HFFc6 (cell line): ENCODE measurements at regions not wholly inside any gene's neighbourhood (a gene's known extent, or its start where the extent isn't known, plus 50 kb on each side); places are given as distances from the start of the nearest gene placed in this dataset.

ENCODE experiments used
- DNase-seq: peaks from one replicate; pipeline ENCODE4 v3.0.0-alpha.2; 2018
- H3K27ac Mint-ChIP-seq: 2 replicates; pipeline ENCODE4 v1.8.0; 2020; ENCODE audit warnings: mild to moderate bottlenecking, mixed read lengths
- H3K27me3 Mint-ChIP-seq: 2 replicates; pipeline ENCODE4 v1.8.0; 2021; ENCODE audit warnings: mild to moderate bottlenecking, moderate library complexity, mixed read lengths; ENCODE audit not compliant: insufficient read depth
- H3K36me3 Mint-ChIP-seq: 2 replicates; pipeline ENCODE4 v1.8.0; 2021; ENCODE audit warnings: low read depth, mixed read lengths
- H3K4me1 Mint-ChIP-seq: 2 replicates; pipeline ENCODE4 v1.8.0; 2020; ENCODE audit warnings: low read depth, mixed read lengths
- H3K4me3 Mint-ChIP-seq: 2 replicates; pipeline ENCODE4 v1.8.0; 2020; ENCODE audit warnings: mild to moderate bottlenecking, moderate library complexity, mixed read lengths
- H3K9me3 Mint-ChIP-seq: 2 replicates; pipeline ENCODE4 v1.8.0; 2020; ENCODE audit warnings: mild to moderate bottlenecking, mixed read lengths
- CTCF ChIP-seq: fragments of 200-600 bp; sonication (generic); IDR thresholded peaks from 2 replicates; pipeline ENCODE4 v1.5.0; 2021; ENCODE audit warnings: antibody characterized with exemption, mild to moderate bottlenecking

GRCh38 chr9:87071473-87071872 is 124.2 kb upstream of the GAS1 start:
- peaks cover 3% of the 10 kb centered on the region for H3K27me3 Mint-ChIP-seq
- H3K4me1 Mint-ChIP-seq = peaks cover 21% of the 10 kb centered on the region
- H3K9me3 Mint-ChIP-seq = no peaks in the 10 kb centered on the region
- no peak for DNase-seq
- no peak overlapping the region for H3K4me3 Mint-ChIP-seq
- TF ChIP-seq CTCF = no peak
- H3K27ac Mint-ChIP-seq = no peak overlapping the region
- no peaks in the 10 kb centered on the region for H3K36me3 Mint-ChIP-seq

- H3K36me3 Mint-ChIP-seq = no peaks in the 10 kb centered on the region
- no peak for DNase-seq
- H3K4me1 Mint-ChIP-seq = peaks cover 8% of the 10 kb centered on the region
- no peaks in the 10 kb centered on the region for H3K9me3 Mint-ChIP-seq
- no peak overlapping the region for H3K27ac Mint-ChIP-seq
- no peak for TF ChIP-seq CTCF
- no peak overlapping the region for H3K4me3 Mint-ChIP-seq
- H3K27me3 Mint-ChIP-seq = no peaks in the 10 kb centered on the region; the same call in 1 of the 2 replicates
These were observed 126.4 kb upstream of the GAS1 start for GRCh38 chr9:87073692-87074091.

- TF ChIP-seq CTCF = no peak
These were observed 128.2 kb upstream of the GAS1 start for GRCh38 chr9:87075537-87075936.

GRCh38 chr9:87076825-87077224 is 129.5 kb upstream of the GAS1 start:
- Mint-ChIP-seq H3K27me3 (no peaks in the 10 kb centered on the region; the same call in 1 of the 2 replicates), H3K4me3 (no peak overlapping the region), H3K27ac (no peak overlapping the region), H3K36me3 (no peaks in the 10 kb centered on the region), H3K4me1 (no peaks in the 10 kb centered on the region), H3K9me3 (no peaks in the 10 kb centered on the region)
- no peak for DNase-seq
- no peak for TF ChIP-seq CTCF

More at GRCh38 chr9:87075537-87075936, 128.2 kb upstream of the GAS1 start:
- Mint-ChIP-seq H3K4me3 (no peak overlapping the region), H3K27ac (no peak overlapping the region), H3K4me1 (no peaks in the 10 kb centered on the region), H3K27me3 (no peaks in the 10 kb centered on the region; the same call in 1 of the 2 replicates), H3K36me3 (no peaks in the 10 kb centered on the region), H3K9me3 (no peaks in the 10 kb centered on the region)
- no peak for DNase-seq

GRCh38 chr9:87077986-87078385 is 130.7 kb upstream of the GAS1 start:
- H3K27ac Mint-ChIP-seq = no peak overlapping the region
- TF ChIP-seq CTCF = no peak
- H3K4me1 Mint-ChIP-seq = no peaks in the 10 kb centered on the region
- no peaks in the 10 kb centered on the region for H3K36me3 Mint-ChIP-seq
- no peaks in the 10 kb centered on the region for H3K9me3 Mint-ChIP-seq
- no peaks in the 10 kb centered on the region for H3K27me3 Mint-ChIP-seq
- H3K4me3 Mint-ChIP-seq = no peak overlapping the region
- no peak for DNase-seq
